Lung (tissue), 11 donors: ENCODE measurements at regions not wholly inside any gene's neighbourhood (a gene's known extent, or its start where the extent isn't known, plus 50 kb on each side); places are given as distances from the start of the nearest gene placed in this dataset.

Experiments
- ATAC-seq: fragments of 200-7000 bp; cut with Tn5 transposase; one replicate; pipeline ENCODE4 v1.9.1; 2020; ENCODE audit warnings: moderate number of reproducible peaks; ENCODE audit not compliant: insufficient read depth, low FRiP score
- DNase-seq, 3 donors: peaks; one replicate each; pipeline ENCODE4 v3.0.0-alpha.2; 2013 to 2017
- H3K27ac ChIP-seq, 2 donors: one replicate each; pipeline ENCODE4 v1.5.1; 2013; ENCODE audit warnings: mild to moderate bottlenecking in 2 of 2, moderate library complexity in 2 of 2, control low read depth in 1 of 2, inconsistent platforms in 1 of 2, low read depth in 1 of 2, low read length in 1 of 2
- H3K27me3 ChIP-seq, 3 donors: one replicate each; pipeline ENCODE4 v1.5.1; 2013; ENCODE audit warnings: low read length in 2 of 3; ENCODE audit not compliant: control insufficient read depth in 3 of 3, insufficient read depth in 3 of 3
- H3K36me3 ChIP-seq, 4 donors: one replicate each; pipeline ENCODE4 v1.5.1; 2013; ENCODE audit warnings: low read length in 4 of 4, mild to moderate bottlenecking in 1 of 4, moderate library complexity in 1 of 4; ENCODE audit not compliant: control insufficient read depth in 4 of 4, insufficient read depth in 4 of 4
- H3K4me1 ChIP-seq, 5 donors: one replicate each; pipeline ENCODE4 v1.5.1; 2013; ENCODE audit warnings: low read length in 5 of 5, mild to moderate bottlenecking in 2 of 5, moderate library complexity in 1 of 5; ENCODE audit not compliant: control insufficient read depth in 5 of 5, insufficient read depth in 5 of 5
- H3K4me3 ChIP-seq: one replicate; pipeline ENCODE4 v1.5.1; 2013; ENCODE audit warnings: mild to moderate bottlenecking, control low read depth, moderate library complexity
- H3K9ac ChIP-seq, 2 donors: one replicate each; pipeline ENCODE4 v1.5.1; 2013; ENCODE audit warnings: low read length in 2 of 2, control low read depth in 1 of 2; ENCODE audit not compliant: insufficient read depth in 1 of 2
- H3K9me3 ChIP-seq, 4 donors: one replicate each; pipeline ENCODE4 v1.5.1; 2013; ENCODE audit warnings: low read length in 3 of 4, mild to moderate bottlenecking in 1 of 4, moderate library complexity in 1 of 4; ENCODE audit not compliant: control insufficient read depth in 4 of 4, insufficient read depth in 3 of 4
- WGBS, 2 donors: extraction: QIAGEN DNeasy Blood & Tissue Kit; methylation state at CpG; one replicate each; pipeline ENCODE4 v1.1.7; 2013; 5-methylcytosine and 5-hydroxymethylcytosine counted together
- TF ChIP-seq, protein P1 (sequence below): IDR thresholded peaks from 2 replicates; pipeline ENCODE4 v1.5.1; 2012; ENCODE audit warnings: mild to moderate bottlenecking; ENCODE audit errors: control extremely low read depth, extremely low read depth
- donor health status: control.
- donor health status: control.
- donor health status: Bipolar disorder and iron deficiency.
- donor health status: healthy.
- donor health status: DM: yes; HTN: yes; CAD: no.

DNA sequence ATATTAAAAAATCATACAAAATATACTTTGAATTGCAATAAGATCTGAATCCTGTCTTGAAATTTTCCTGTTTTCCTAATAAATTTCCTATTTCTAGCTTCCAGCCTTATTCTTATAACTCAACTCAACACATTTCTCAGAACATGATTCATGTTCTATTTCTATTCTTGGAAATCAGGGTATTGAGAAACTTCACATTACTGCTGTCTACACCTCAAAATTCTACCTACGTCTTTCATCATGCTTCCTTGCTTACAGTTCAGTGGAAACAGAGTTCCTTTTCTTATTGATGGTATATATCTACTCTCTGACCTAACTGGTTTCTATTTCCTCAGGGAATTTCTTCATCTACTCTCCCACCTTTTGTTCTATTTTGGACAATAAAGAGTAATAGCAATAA is 2139.0 kb downstream of the ARAP2 start:
- TF ChIP-seq, protein P1, sequence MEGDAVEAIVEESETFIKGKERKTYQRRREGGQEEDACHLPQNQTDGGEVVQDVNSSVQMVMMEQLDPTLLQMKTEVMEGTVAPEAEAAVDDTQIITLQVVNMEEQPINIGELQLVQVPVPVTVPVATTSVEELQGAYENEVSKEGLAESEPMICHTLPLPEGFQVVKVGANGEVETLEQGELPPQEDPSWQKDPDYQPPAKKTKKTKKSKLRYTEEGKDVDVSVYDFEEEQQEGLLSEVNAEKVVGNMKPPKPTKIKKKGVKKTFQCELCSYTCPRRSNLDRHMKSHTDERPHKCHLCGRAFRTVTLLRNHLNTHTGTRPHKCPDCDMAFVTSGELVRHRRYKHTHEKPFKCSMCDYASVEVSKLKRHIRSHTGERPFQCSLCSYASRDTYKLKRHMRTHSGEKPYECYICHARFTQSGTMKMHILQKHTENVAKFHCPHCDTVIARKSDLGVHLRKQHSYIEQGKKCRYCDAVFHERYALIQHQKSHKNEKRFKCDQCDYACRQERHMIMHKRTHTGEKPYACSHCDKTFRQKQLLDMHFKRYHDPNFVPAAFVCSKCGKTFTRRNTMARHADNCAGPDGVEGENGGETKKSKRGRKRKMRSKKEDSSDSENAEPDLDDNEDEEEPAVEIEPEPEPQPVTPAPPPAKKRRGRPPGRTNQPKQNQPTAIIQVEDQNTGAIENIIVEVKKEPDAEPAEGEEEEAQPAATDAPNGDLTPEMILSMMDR = no peak
- Histone ChIP-seq H3K9me3 (no peaks in the 10 kb centered on the region), H3K4me1 (no peaks in the 10 kb centered on the region), H3K27me3 (no peaks in the 10 kb centered on the region), H3K4me3 (no peak overlapping the region), H3K36me3 (no peaks in the 10 kb centered on the region), H3K9ac (no peak overlapping the region), H3K27ac (no peak overlapping the region)
- ATAC-seq = no peak
- WGBS, 2 donors = 78 to 82% methylated on average over 1 of the region's 1 CpG
- no peak for DNase-seq

DNA sequence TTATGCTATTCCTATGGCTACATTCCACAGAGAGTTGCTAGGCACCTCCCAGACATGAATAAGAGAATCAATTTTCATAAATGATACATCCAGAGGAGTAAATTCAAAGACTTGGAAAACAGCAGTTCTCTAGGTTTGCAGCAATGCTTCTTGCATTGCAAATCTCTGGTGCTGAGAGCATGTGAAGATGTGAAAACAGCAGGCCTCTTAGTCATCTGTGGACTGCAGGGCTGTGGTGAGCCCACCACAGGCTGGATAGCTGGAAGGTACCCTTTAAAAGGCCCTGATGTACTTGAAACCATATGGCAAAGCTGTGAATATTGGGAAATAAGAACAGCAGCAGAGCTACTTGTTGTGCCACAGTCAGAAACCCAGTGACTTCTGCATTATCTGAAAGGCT is 2135.9 kb downstream of the ARAP2 start:
- Histone ChIP-seq H3K27ac (no peak overlapping the region), H3K4me1 (no peaks in the 10 kb centered on the region), H3K9ac (no peak overlapping the region), H3K27me3 (no peaks in the 10 kb centered on the region), H3K4me3 (no peak overlapping the region), H3K9me3 (peaks cover 0 to 4% (median 0%) of the 10 kb centered on the region in 4 donors), H3K36me3 (no peaks in the 10 kb centered on the region)
- ATAC-seq (no peak), DNase-seq (no peak)
- TF ChIP-seq, protein P1 = no peak

DNA sequence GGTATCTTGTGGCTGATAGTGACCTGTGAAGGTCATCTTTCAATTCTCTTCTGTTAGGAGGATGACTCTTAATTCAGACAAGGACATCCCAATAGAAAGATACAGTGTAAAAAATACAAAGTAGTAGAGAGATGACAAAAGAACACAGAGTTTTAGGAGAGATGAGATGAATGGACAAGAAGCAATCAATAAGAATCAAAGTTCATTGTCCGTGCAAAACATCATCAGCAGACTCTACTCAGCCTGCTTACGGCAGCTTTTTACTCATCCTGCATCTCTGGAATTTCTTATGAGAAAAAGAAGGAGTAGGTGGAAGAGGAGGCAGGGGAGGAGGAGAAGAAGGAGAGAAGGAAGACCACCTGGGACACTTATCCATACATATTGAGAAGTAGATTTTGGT is 2131.7 kb downstream of the ARAP2 start:
- no peaks in the 10 kb centered on the region for H3K27me3 ChIP-seq
- no peak overlapping the region for H3K4me3 ChIP-seq
- TF ChIP-seq, protein P1 = no peak
- H3K9ac ChIP-seq = no peak overlapping the region
- H3K27ac ChIP-seq = no peak overlapping the region
- H3K36me3 ChIP-seq = no peaks in the 10 kb centered on the region
- H3K9me3 ChIP-seq = peaks cover 0 to 4% (median 0%) of the 10 kb centered on the region in 4 donors
- DNase-seq = no peak
- no peaks in the 10 kb centered on the region for H3K4me1 ChIP-seq
- WGBS, 2 donors = 91% methylated on average over 2 of the region's 2 CpGs
- ATAC-seq = no peak

DNA sequence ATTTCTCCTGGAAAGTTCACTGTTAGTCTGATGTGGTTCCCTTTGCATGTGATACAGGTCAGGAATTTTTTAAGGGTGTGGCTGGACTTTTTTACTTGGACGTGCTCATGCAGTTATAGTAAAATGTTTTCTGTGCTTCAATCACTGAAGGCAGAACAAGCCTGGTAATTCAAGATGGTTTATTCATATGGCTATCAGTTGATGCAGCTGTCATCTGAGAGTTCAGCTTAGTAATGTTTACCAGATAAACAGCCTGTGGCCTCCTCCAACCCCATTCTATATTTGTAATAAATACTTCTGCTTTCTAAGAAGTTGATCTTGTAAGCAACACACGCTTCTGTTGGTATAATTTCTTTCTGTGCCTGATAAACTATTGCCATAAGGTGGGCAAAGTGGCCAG is 2105.9 kb downstream of the ARAP2 start:
- Histone ChIP-seq H3K9me3 (peaks cover 0 to 2% (median 0%) of the 10 kb centered on the region in 4 donors), H3K27ac (no peak overlapping the region), H3K27me3 (no peaks in the 10 kb centered on the region), H3K9ac (no peak overlapping the region), H3K4me3 (no peak overlapping the region), H3K36me3 (no peaks in the 10 kb centered on the region), H3K4me1 (no peaks in the 10 kb centered on the region)
- TF ChIP-seq, protein P1 = no peak
- ATAC-seq = no peak
- DNase-seq = no peak
- 63 to 65% methylated on average over 2 of the region's 2 CpGs for WGBS, 2 donors
